T-helper 2 cell (primary cell): ENCODE measurements at regions not wholly inside any gene's neighbourhood (a gene's known extent, or its start where the extent isn't known, plus 50 kb on each side); places are given as distances from the start of the nearest gene placed in this dataset.
"Not testable (repeated sequence)": the region's sequence is repeated elsewhere in the genome, so short reads cannot be mapped to it uniquely, and the experiment has no call there.

ENCODE experiments used
- DNase-seq, 5 experiments: peaks; one replicate each; pipeline versions ENCODE4 v3.0.0 to v3.0.0-alpha.2; 2012 to 2022

DNA sequence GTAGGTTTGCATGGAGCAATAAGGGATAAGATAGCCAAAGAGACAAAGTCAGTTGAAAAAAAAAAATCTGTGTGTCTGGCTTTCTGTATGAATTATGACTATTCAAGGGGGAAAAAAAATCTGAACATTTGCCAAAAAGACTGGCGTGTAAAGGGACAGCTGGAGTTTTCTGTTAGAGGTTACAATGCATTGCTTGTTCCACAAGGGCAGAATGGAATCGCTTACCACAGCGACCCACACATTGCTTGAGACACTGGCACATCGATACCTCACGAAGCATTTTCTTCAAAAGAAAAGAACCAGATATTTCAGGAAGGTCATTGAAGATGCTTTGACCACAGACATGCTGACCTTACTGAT is 327.8 kb downstream of the TMEM167A start:
- DNase-seq: no peak

DNA sequence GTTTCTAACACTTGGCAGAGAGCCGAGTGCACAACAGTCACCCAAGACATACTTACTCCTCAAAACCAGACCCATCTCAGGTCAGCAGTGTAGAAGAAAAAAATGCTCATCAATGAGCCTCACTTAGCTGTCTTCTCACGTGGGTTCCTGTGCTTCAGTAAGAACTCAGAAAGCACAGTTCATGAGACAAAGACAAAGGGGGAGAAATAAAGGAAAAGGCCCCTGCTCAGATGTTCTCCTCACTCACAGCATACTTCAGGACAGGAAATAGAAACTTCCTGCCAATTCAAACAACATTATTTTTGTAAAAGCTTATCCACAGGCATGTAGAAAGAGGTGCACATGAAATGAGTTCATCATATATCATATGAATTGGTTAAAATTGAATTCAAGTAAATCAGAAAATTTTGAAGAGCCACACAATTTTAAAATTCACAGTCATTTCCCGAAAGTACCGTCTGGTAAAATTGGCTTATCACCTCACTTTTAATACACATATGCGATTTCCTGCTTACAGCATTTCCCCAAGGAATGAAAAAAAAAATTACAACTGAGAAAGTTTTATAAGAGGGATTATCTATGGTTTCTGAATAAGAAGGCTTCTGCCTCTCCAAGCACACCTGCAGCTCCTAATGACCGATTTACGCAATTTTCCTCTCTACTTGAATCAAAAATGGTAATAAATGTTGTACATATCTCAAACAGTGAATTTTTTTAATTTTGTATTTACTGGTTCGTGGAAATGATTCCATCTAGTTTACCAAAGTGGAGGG is 328.3 kb downstream of the TMEM167A start:
- peak in 1 of 5 experiments; percentile 19 for DNase-seq

DNA sequence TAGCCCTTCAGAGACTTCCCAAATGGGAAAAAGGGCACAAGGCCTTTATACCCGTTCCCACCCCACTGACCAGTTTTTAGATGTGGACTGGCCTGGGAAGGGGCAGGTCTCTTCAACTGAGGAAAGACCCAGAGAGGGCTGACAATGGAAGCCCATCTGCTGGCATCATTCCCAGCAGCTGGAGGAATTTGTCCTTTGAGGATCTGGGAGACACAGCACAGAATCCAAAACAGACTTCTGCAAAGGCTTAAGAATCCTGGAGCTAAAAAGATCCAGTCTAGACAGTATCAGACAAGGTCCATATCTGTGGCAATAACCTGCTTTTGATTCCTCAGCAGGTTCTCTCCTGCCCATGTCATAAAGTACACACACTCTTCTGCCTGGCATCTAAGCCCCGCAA is 329.2 kb downstream of the TMEM167A start:
- no peak for DNase-seq

DNA sequence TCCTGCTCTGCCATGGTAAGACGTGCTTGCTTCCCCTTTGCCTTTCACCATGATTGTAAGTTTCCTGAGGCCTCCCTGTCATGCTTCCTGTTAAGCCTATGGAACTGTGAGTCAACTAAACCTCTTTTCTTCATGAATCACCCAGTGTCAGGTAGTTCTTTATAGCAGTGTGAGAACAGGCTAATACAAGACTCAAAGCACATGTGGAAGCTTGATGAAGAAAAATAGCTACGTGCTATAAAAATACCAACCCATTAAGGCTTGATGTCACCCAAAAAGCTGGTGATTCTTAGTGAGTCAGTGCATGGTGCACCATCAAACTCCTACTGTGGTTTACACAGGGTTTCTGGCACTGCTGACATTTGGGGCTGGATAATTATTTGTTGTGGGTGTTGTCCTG is 332.2 kb downstream of the TMEM167A start:
- DNase-seq: no peak

DNA sequence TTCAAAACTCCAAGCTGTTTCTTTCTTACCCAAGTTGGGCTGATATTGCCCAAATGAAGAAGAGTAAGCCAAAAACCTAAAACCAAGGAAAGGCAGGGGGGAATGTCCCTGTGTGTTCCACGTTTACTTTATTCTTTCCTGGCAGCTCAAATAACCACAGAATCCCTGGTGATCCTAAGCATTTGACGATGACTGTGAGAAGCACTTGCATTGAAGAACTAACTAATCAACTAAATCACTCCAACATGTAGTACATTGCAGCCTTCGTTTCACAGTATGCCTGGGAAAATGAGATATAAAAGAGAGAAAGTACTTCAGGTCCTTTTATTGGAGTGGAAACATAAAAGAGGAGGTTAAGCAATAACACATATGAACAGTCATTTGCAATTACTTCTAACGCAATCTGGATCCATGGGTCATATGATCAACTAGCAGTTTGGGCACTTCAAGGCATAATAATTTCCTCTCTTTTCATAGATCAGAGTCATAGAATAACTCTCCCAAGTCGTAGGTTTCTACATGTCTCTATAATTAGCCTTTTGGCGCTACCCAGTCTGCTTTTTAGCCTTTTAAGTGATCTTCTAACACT is 338.4 kb downstream of the TMEM167A start:
- DNase-seq: no peak

DNA sequence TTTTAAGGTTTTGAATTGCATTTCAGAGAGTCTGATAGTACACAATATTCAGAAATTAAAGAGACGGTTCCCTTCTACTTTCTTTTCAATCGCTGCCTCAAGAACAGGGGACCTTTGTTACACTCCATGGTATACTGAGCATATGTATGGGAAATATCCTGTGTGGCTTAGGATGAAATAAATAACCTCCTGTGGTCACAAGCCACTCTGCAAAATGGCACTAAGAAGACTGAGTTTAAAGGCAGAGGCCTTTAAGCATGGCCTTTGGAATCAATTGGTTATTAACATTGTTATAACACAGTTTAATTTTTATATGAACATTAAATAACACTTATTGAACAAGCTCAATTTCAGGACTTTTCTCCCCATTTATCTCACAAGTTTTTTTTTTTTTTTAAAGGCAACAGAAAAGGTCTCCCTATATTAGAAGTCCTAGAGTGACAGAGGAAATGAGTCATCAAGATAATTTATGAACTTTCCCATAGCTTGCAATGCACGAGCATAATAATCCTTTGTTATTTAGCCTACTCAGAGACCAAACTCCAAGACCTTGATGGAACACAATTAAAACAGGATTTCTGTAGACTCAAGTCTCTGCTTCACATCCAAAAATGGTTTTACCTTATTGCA is 341.9 kb downstream of the TMEM167A start:
- no peak for DNase-seq

DNA sequence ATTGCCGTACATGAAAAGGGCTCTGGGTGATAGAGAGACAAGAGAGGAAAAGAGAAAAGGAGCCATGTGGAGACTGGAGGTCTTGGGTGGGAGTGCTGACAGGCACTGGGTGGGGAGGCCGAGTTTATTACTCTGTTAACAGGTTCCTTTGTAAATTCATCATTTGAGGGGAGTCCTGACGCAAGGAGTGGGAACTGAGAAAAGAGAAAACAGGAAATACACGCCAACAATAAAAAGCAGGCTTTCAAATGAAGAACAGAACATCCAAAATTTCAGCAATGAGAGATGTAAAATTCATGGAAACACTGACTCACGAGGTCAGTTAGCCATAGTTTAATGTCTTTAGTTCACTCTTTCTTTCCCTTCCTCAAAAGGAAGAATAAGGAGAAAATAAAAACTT is 342.8 kb downstream of the TMEM167A start:
- DNase-seq: no peak

DNA sequence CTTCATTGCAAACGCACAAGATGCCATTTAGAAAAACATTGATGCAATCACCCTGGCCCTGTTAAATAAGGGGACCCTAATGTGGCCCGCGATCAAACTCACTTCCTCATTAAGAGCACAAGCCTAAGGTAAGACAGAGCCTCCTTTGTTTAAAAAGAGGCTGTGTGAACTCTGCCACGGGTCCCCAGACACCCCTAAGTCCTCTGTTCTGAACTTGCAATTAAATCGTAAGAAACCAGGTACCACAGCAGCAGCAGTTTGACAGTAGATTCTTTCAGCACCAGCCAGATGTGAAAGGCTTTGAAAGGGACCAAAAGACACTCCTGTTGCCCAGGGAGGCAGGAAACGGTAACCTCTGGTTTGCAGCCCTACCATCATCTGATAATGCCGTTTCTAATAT is 346.3 kb downstream of the TMEM167A start:
- no peak for DNase-seq

DNA sequence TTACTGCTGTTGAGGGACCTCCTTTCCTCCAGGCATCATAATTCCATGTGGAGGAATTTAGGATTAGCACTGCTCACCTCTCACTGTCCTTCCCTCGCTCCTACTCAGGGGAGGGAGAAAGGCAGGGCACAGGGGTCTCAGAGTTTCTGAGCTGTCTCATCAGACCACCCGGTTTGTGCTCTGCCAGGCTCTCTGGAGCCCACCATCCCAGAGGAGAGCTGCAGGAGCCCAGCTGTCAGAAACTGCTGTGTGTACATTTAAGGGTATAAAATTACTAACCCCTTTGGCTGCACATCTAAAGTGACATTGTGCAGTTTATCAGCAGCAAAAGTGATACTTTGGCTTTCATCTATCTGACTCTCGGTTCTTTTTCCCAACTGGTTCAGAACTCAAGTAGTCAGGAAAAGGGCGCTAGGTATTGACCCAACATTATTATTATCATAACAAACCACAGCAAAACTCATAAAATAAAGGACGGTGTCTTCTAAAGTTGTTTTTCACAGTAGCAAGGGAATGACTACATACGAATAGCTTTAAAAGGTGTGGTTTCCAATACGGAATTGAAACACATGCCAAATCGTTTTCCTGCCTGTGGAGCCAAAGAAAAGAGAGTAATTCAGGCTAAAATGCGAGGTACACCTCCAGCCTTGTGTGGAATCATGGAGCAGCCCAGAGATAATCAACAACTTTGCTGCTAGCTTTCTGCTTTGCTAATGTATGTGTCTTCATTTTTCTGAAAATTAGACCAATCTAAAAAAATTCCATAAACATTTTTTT is 348.1 kb downstream of the TMEM167A start:
- DNase-seq: no peak

DNA sequence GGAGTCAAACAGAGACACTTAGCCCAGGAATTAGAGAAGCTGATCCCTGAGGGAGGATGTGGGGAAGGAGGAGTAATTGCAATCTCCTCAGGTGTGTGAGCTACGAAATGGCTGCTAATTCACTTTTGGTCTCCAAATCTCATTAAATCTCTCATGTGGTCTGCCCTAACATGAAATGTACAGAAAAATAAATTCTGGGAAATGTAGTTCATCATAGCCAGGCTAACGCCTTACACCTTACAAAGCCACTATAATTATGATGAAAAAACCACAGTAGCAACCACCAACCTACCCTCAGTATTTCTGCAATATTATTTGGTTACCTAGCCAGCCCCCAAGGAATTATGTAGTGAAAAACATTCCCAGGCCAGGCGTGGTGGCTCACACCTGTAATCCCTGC is 354.0 kb downstream of the TMEM167A start:
- DNase-seq: no peak

DNA sequence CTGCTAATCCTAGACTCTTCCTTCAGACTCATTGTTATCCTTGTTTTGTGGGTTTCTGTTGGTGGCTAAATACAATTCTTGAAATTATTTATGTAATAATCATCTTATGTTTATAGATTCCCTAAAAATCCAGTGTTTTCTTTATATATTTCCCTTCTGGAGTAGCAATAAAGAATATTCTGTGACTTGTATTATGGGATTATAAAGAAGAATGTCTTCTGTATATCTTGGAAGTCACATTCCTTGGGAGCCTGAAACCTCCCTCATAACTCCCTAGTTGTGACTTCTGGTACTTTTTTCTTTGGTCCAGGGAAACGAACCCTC is 356.1 kb downstream of the TMEM167A start:
- DNase-seq: no peak

DNA sequence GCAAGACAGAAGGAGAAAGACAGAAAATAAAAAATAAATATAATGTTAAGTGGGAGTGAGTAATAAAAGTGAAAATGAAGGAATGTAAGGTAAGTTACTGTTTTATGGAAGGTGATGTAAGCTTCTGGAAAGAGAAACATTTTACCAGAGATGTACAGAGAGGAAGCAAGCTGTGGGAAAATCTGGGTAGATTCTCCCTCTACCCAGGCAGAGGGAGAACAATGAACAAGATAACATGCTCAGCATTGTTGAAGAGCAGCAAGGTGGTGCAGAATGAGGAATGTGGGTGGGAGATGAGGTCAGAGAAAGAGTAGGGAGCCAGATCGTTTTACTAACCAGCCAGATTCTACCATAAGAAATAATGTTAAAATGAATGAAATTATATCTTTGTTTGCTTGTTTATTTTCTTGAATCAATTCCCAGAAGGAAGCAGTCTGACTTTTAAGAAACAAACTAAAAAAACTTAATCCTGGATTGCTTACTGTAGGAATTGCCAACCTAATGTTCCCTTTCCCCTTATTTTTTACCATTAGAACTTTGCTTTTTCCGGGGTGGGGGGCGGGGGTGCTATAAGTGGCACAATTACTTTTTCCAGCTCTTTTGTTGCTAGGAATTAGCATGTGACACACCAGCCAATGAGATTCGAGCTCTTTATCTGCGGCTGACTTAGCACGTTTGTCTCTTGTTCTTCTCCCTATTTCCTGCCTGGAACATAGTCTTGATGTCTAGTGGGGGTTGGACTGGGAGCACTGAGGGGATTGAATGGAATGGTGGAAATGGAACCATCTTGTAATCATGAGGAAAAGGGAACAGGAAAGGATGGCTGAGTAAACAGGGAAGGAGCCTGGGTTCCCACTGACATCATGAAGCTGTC is 356.7 kb downstream of the TMEM167A start:
- DNase-seq: no peak

DNA sequence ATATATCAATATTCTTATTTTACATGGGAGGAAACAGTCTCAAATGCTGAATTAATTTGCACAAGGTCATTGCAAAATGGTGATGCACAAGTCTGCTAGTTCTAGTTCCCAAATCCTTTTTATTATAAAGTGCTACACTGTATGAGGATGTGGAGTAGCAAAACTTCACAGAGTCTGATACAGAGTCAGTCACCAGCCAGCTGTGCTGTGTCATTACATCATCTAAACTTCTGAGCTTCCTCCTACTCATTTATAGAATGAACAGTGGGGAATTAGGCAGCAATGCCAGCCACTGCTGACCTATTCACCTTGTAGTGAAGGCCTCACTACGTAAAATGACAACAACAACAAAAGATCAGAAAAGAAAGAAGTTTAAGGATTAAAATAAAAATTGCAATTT is 357.8 kb downstream of the TMEM167A start:
- peak in 1 of 5 experiments; percentile 22 for DNase-seq

DNA sequence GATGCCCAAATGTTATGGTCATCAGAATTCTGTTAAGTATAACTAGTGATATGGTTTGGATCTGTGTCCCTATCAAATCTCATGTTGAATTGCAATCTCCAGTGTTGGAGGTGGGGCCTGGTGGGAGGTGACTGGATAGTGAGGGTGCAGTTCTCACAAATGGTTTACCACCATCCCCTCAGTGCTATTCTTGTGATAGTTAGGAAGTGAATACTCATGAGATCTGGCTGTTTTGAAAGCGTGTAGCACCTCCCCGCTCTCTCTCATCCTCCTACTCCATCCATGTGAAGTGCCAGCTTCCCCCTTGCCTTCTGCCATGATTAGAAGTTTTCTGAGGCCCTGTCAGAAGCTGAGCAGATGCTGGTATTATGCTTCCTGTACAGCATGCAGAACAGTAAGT is 359.5 kb downstream of the TMEM167A start:
- no peak for DNase-seq

DNA sequence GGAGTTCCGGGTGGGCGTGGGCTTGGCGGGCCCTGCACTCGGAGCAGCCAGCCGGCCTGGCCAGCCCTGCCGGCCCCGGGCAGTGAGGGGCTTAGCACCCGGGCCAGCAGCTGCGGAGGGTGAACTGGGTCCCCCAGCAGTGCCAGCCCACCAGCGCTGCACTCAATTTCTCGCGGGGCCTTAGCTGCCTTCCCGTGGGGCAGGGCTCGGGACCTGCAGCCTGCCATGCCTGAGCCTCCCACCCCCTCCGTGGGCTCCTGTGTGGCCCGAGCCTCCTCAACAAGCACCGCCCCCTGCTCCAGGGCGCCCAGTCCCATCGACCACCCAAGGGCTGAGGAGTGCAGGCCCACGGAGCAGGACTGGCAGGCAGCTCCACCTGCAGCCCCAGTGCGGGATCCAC is 362.5 kb downstream of the TMEM167A start:
- DNase-seq: not testable (repeated sequence)

DNA sequence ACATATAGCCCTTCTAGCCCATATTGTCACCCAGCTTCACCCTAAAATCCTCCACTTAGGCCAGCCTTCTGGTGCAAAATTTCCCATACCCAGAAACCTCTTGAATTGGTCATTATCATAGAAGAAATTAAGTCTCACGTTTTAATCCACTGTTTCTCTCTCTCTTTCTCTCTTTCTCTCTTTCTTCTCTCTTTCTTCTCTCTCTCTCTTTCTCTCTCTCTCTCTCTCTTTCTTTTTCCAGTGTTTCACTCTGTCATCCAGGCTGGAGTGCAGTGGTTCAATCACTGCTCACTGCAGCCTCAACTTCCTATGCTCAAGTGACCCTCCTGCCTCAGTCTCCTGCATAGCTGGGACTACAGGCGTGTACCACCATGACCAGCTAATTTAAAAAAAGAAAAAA is 363.4 kb downstream of the TMEM167A start:
- no peak for DNase-seq

DNA sequence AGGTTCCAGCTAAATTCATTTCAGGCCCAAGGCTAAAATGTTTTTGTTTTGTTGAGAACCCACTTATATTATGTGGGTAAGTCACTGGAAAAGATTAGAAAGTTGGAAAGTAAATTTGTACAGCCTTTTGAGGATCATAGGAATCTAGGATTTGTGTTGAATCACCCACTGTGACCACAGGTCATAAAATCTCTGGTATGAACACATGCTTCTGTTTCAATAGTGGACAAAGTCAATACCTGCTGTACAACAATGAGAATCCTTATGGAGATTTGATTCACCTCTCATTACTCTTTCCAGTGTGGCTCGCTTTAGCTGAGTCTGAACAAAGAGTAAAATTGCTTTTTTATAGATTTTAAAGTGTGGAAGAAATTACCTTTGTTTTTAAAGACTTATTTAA is 369.5 kb downstream of the TMEM167A start:
- DNase-seq: no peak

DNA sequence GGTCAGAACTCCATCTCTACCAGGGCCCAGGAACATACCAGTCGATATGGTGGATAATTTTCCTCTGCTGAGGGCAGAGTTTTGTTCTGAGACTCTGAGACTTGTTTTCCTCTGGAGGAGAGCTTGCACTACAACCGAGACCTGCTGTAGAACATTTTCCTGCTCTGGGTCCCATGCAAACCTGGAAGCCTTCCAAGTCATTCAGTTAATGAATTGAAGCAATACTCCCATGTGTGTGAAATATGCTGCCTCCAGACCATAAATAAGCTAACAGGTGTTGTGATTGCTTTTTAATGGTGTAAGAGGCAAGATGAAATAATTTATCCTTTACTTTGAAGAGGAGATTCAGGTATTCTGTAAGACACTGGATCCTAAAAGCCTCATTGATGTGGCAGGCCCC is 372.8 kb downstream of the TMEM167A start:
- no peak for DNase-seq

DNA sequence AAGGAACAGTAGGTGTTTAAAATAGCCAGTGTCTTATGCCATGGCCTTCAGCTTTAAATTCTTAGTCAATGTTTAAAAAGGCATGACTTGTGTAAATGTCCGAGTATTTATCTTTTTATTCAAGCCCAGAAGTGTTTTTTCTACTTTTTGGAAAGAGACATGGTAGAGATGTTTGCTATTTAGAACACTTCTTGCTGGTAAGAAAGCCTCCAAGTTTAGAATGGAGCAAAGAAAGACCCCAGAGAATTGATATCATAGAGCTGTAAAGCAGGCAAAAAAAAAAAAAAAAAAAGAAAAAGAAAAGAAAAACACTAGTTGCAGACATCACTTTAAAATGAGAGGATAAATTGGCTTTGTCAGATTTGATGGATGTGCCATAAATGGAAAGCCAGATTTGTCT is 375.1 kb downstream of the TMEM167A start:
- DNase-seq: no peak

DNA sequence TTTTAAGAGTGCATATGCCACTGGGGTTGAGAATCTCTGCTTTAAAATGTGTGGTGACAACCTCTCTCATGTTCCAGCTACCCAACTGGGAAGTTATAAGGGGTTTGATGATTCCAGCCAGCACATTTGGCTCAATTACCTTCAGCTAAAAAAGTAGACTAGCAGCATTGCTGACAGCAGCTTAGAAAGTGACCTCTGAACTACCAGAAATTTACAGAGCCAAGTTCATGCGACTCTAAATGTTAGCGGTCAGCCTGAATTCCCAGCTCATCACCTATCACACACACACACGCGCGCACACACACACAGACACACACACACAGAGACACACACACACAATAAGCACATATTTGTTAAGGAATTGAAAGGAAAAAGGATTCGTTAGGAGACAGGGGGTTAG is 377.5 kb downstream of the TMEM167A start:
- DNase-seq: no peak

DNA sequence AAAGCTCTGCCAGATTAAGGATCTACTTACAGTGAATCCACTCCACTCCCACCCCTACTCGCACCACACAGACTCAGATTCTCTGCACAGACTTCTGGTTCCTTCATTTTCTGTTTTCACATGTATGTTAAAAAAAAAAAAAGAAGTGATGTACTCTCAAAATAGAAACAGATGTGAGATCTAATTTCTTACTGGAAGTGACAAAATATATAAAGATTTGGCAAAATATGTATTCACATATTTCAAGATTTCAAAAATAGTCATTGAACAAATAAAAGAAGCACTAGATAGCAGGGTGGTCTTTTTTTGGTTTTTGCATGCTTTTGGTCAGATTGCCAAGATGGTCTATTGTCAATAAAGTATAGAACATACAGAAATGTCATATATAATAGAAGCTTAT is 379.2 kb downstream of the TMEM167A start:
- DNase-seq: no peak

DNA sequence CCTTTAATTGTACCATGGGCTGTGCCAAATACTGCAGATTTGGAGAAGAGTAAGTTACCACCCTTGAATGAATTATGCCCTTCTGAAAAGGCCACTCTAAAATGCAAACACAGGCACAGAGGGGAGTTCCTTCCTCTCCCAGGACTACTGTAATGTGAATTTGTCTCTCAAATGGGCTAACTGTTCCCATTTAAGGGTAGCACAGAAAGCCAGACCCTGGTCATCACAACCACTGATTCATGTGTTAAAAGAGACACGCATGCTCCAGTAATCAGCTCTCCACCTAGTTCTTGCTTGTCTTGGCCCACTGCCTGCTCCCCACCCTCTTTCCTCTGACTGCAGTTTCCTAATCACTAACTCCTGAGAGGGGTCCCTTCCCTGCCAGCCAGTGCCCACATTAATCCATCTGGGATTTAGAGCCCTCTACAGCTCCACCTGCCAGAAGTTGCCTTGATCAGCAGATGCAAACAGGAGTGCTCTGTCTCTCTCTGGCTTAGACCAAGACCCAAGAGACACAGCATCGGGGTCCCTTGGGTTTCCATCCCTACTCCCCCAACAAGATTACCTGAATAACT is 382.4 kb downstream of the TMEM167A start:
- DNase-seq: no peak
